HUES48 (cell line): ENCODE measurements at regions not wholly inside any gene's neighbourhood (a gene's known extent, or its start where the extent isn't known, plus 50 kb on each side); places are given as distances from the start of the nearest gene placed in this dataset.

ENCODE experiments used
- H3K27ac ChIP-seq: one replicate; pipeline ENCODE4 v1.7.0; 2013; ENCODE audit warnings: low read depth, low read length, inconsistent platforms
- H3K27me3 ChIP-seq: 2 replicates; pipeline ENCODE4 v1.6.1; 2013; ENCODE audit warnings: mild to moderate bottlenecking, low read length; ENCODE audit not compliant: control insufficient read depth, insufficient read depth
- H3K36me3 ChIP-seq: 2 replicates; pipeline ENCODE4 v1.6.1; 2013; ENCODE audit warnings: low read length; ENCODE audit not compliant: control insufficient read depth, insufficient read depth
- H3K4me1 ChIP-seq: 2 replicates; pipeline ENCODE4 v1.6.1; 2013; ENCODE audit warnings: mild to moderate bottlenecking, low read length; ENCODE audit not compliant: control insufficient read depth, insufficient read depth
- H3K4me3 ChIP-seq: 2 replicates; pipeline ENCODE4 v1.5.1; 2013; ENCODE audit warnings: mild to moderate bottlenecking, low read depth, low read length
- H3K9ac ChIP-seq: 2 replicates; pipeline ENCODE4 v1.6.1; 2013; ENCODE audit warnings: mild to moderate bottlenecking, low read depth, low read length, moderate library complexity
- H3K9me3 ChIP-seq: 2 replicates; pipeline ENCODE4 v1.6.1; 2013; ENCODE audit warnings: low read length; ENCODE audit not compliant: control insufficient read depth, insufficient read depth

- H3K27ac ChIP-seq = no peak overlapping the region
- H3K4me1 ChIP-seq = 0 out of 2 replicates have a peak, but pooled peaks cover 3% of the 10 kb centered on the region
- H3K27me3 ChIP-seq = no peaks in the 10 kb centered on the region
- no peak overlapping the region for H3K4me3 ChIP-seq
- H3K36me3 ChIP-seq = no peaks in the 10 kb centered on the region
- no peaks in the 10 kb centered on the region for H3K9me3 ChIP-seq
- H3K9ac ChIP-seq = no peak overlapping the region
Observed at GRCh38 chr6:56388415-56388755, 141.0 kb upstream of the COL21A1 start.

- no peak overlapping the region for H3K27ac ChIP-seq
- H3K27me3 ChIP-seq = no peaks in the 10 kb centered on the region
- H3K4me3 ChIP-seq = no peak overlapping the region
- no peaks in the 10 kb centered on the region for H3K9me3 ChIP-seq
- no peak overlapping the region; the same call in 1 of the 2 replicates for H3K9ac ChIP-seq
- 0 out of 2 replicates have a peak, but pooled peaks cover 3% of the 10 kb centered on the region for H3K4me1 ChIP-seq
- no peaks in the 10 kb centered on the region for H3K36me3 ChIP-seq
Observed at GRCh38 chr6:56387621-56388414, 140.4 kb upstream of the COL21A1 start.

GRCh38 chr6:56386717-56387116, 139.3 kb upstream of the COL21A1 start:
- H3K9ac ChIP-seq = no peak overlapping the region
- H3K4me3 ChIP-seq = no peak overlapping the region
- H3K4me1 ChIP-seq = 0 out of 2 replicates have a peak, but pooled peaks cover 3% of the 10 kb centered on the region
- no peaks in the 10 kb centered on the region for H3K9me3 ChIP-seq
- no peaks in the 10 kb centered on the region for H3K27me3 ChIP-seq
- no peaks in the 10 kb centered on the region for H3K36me3 ChIP-seq
- H3K27ac ChIP-seq = no peak overlapping the region

GRCh38 chr6:56385981-56386593, 138.7 kb upstream of the COL21A1 start:
- Histone ChIP-seq H3K9me3 (no peaks in the 10 kb centered on the region), H3K27me3 (no peaks in the 10 kb centered on the region), H3K36me3 (no peaks in the 10 kb centered on the region), H3K27ac (no peak overlapping the region), H3K4me3 (no peak overlapping the region), H3K4me1 (0 out of 2 replicates have a peak, but pooled peaks cover 3% of the 10 kb centered on the region), H3K9ac (no peak overlapping the region)

- Histone ChIP-seq H3K27me3 (no peaks in the 10 kb centered on the region), H3K9ac (no peak overlapping the region), H3K36me3 (no peaks in the 10 kb centered on the region)
Observed at GRCh38 chr6:56383160-56383559, 135.8 kb upstream of the COL21A1 start.

GRCh38 chr6:56382416-56382940, 135.1 kb upstream of the COL21A1 start:
- no peak overlapping the region for H3K27ac ChIP-seq
- H3K36me3 ChIP-seq = no peaks in the 10 kb centered on the region
- H3K4me1 ChIP-seq = 0 out of 2 replicates have a peak, but pooled peaks cover 3% of the 10 kb centered on the region
- no peaks in the 10 kb centered on the region for H3K27me3 ChIP-seq
- H3K9me3 ChIP-seq = no peaks in the 10 kb centered on the region
- H3K9ac ChIP-seq = no peak overlapping the region
- H3K4me3 ChIP-seq = no peak overlapping the region

More at GRCh38 chr6:56383160-56383559, 135.8 kb upstream of the COL21A1 start:
- H3K4me3 ChIP-seq = no peak overlapping the region
- no peak overlapping the region for H3K27ac ChIP-seq
- H3K4me1 ChIP-seq = 0 out of 2 replicates have a peak, but pooled peaks cover 3% of the 10 kb centered on the region
- no peaks in the 10 kb centered on the region for H3K9me3 ChIP-seq

- no peak overlapping the region for H3K9ac ChIP-seq
- H3K27ac ChIP-seq = no peak overlapping the region
- no peaks in the 10 kb centered on the region for H3K9me3 ChIP-seq
- no peaks in the 10 kb centered on the region for H3K36me3 ChIP-seq
- no peaks in the 10 kb centered on the region for H3K27me3 ChIP-seq
- 0 out of 2 replicates have a peak, but pooled peaks cover under 1% of the 10 kb centered on the region for H3K4me1 ChIP-seq
- no peak overlapping the region for H3K4me3 ChIP-seq
Observed at GRCh38 chr6:56381801-56382251, 134.4 kb upstream of the COL21A1 start.

- no peak overlapping the region for H3K9ac ChIP-seq
- no peaks in the 10 kb centered on the region for H3K27me3 ChIP-seq
- H3K36me3 ChIP-seq = no peaks in the 10 kb centered on the region
- no peak overlapping the region for H3K27ac ChIP-seq
- no peaks in the 10 kb centered on the region for H3K9me3 ChIP-seq
- no peak overlapping the region for H3K4me3 ChIP-seq
- H3K4me1 ChIP-seq = no peaks in the 10 kb centered on the region
Observed at GRCh38 chr6:56380476-56380875, 133.1 kb upstream of the COL21A1 start.

GRCh38 chr6:56378966-56379585, 131.7 kb upstream of the COL21A1 start:
- no peaks in the 10 kb centered on the region for H3K36me3 ChIP-seq
- no peaks in the 10 kb centered on the region for H3K4me1 ChIP-seq
- H3K9me3 ChIP-seq = no peaks in the 10 kb centered on the region
- no peaks in the 10 kb centered on the region for H3K27me3 ChIP-seq
- no peak overlapping the region for H3K9ac ChIP-seq
- no peak overlapping the region for H3K27ac ChIP-seq
- no peak overlapping the region for H3K4me3 ChIP-seq

GRCh38 chr6:56378507-56378906, 131.1 kb upstream of the COL21A1 start:
- Histone ChIP-seq H3K9me3 (no peaks in the 10 kb centered on the region), H3K36me3 (no peaks in the 10 kb centered on the region), H3K27me3 (no peaks in the 10 kb centered on the region), H3K4me3 (no peak overlapping the region), H3K9ac (no peak overlapping the region), H3K27ac (no peak overlapping the region), H3K4me1 (no peaks in the 10 kb centered on the region)

- H3K27ac ChIP-seq = no peak overlapping the region
- no peaks in the 10 kb centered on the region for H3K36me3 ChIP-seq
- no peaks in the 10 kb centered on the region for H3K27me3 ChIP-seq
- H3K4me3 ChIP-seq = no peak overlapping the region
- no peak overlapping the region for H3K9ac ChIP-seq
- no peaks in the 10 kb centered on the region for H3K4me1 ChIP-seq
- H3K9me3 ChIP-seq = no peaks in the 10 kb centered on the region
Observed at GRCh38 chr6:56377295-56377694, 129.9 kb upstream of the COL21A1 start.
